ENCODE measurements at regions not wholly inside any gene's neighbourhood (a gene's known extent, or its start where the extent isn't known, plus 50 kb on each side); places are given as distances from the start of the nearest gene placed in this dataset.

DNA sequence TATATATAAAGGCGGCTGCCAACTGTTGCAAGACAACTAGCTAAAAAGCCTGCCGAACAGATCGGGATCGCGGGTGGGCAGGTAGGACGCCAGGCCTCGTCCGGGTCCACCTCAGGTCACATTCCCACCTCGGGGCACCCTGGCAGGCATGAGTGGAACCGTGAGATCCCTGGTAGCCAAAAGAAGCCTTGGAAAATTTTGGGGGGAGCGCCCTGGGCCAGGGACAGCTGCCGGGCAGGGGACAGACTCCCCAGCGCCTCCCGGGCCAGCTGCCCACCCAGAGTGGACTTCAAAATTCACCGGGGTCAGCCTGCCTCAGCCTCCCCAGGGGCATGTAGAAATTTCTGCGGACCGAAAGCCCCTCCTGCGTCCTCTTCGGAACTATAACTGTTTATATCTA, 760.9 kb downstream of the KCNJ18 start:
- DNase-seq: no peak

- no peak for DNase-seq
Observed at GRCh38 chr17:22454070-22454999, 762.0 kb downstream of the KCNJ18 start.

GRCh38 chr17:22459331-22459952, 767.1 kb downstream of the KCNJ18 start:
- no peak for DNase-seq

DNA sequence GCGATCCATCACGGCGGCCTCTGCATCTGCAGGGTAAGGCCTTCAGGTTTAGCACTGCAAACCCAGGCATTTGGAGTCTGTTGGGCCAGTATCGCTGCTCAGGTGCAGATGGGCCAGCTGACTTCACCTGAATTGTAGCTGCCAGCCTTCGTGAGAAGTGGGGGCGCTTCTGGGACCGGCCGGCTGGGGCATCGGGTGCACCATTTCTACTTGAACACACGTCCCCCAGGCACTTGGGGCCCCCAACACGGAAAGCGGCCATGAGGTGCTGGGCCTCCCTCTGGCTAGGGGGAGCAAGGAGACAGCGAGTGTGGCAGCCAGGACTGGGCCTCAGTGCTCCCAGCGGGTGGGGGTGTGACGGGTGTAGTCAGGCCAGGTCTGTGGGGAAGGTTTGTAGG, 767.6 kb downstream of the KCNJ18 start:
- no peak for DNase-seq

GRCh38 chr17:22460461-22461063, 768.2 kb downstream of the KCNJ18 start:
- DNase-seq: no peak

- DNase-seq: no peak
Observed at GRCh38 chr17:22461460-22462145, 769.3 kb downstream of the KCNJ18 start.

- DNase-seq: no peak
Observed at GRCh38 chr17:22462461-22462860, 770.1 kb downstream of the KCNJ18 start.

GRCh38 chr17:22463110-22463850, 771.0 kb downstream of the KCNJ18 start:
- peak; percentile 23 for DNase-seq

- no peak for DNase-seq
Observed at GRCh38 chr17:22464041-22464440, 771.7 kb downstream of the KCNJ18 start.

GRCh38 chr17:22467720-22468119, 775.4 kb downstream of the KCNJ18 start:
- DNase-seq: no peak

DNA sequence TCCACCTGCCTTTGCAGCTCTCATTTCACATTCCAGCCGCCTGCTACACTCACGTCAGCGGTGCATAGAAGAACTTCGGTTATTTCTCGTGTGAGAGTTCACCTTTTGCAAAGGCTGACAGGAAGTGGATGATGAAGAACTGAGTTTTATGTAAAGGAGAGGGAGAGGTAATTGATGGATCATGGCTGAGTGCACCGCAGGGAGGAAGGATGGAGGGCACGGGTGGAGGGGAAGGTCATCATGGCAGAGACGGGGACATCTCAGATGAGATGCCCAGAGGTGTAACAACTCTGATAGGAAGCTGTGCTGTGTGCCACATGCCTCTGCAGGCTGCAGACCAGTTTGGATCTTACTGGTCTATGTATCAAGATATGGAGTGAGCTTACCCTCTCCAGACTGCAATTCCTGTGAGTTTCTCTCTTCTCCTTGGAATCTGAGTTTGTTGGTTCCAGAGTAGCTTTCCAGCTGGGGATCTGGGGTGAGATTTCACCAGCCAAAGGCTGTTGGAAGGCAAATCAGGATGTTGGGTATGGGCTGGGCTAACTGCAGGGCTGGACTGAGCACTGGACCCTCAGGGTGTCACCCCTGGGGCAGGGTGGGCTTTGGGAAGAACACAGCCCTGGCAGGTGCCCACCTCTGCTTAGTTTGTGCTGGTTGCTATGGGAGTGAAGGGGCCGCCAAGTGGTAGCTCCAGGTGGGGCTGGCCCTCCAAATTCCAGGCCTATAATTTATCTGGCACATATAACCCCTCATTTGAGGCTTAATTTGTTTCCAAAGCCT, 777.0 kb downstream of the KCNJ18 start:
- no peak for DNase-seq

DNA sequence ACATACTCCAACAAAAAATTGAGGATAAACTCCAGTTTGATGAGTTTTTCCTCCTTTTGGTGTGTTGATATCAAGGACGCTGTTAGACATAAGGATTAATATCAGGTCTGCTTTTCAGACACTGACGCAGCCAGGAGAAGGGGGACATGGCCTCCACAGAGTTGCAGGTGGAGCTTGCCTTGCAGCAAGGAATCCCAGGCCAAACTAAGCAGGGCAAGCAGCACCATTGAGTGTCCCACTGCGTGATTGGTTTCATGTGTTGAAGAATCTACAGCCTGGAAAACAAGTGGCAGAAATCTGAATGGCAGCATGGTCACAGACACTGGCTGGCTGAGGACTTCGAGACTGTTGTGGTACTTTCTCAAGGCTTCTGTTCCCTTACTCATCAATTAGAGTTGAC, 777.6 kb downstream of the KCNJ18 start:
- DNase-seq: no peak

DNA sequence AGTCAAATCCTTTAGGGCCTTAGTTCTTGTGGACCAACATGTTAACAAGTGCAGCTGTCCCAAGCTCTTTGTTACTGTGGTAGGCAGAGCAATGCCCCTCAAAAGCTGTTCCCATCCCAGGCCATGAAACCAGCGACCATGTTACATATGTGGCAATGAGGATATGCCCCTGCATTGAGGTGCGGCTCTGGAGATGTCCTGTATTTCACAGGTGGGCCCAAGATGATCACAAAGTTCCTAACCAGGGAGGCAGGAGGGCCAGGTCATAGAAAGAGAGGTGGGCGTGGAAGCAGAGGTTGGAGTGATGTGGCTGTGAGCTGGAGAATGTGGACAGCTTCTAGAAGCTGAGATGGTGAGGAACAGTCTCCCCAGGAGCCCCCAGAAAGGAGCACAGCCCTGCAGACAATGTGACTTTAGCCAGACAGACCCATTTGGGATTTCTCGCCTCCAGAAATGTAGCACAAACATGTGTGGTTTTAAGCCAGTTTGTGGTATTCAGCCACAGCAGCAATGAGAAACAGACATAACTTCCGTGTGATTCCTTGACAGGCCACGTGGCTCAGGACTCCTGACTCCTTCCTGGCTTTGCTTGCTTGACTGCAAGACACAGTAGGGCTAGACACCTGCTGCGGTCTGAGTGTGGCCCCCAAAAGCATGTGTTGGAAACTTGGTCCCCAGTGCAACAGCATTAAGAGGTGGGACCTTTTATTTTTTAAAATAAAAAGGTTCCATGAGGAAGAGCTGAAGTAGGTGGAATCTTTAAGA, 778.3 kb downstream of the KCNJ18 start:
- DNase-seq: no peak

- no peak for DNase-seq
Observed at GRCh38 chr17:22484826-22485225, 792.5 kb downstream of the KCNJ18 start.

DNA sequence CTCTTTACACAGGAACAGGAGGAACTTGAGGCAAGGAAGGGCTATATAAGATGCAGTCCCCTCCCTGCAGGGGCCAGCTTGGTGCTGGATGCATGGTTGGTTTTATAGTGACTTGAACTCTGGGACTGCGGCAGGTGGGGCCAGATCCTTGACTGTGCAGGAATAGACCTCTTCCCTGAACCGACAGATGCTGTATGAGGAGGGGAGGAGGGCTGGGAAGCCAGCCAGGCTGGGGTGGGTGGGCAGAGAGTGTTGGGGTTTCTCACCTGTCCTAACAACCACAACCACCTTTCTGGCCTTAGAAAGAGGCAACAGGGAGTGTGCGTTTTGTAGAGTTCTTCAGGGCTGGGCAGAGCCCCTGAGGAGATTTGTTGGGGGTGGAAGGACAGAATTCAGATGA, 798.1 kb downstream of the KCNJ18 start:
- no peak for DNase-seq

DNA sequence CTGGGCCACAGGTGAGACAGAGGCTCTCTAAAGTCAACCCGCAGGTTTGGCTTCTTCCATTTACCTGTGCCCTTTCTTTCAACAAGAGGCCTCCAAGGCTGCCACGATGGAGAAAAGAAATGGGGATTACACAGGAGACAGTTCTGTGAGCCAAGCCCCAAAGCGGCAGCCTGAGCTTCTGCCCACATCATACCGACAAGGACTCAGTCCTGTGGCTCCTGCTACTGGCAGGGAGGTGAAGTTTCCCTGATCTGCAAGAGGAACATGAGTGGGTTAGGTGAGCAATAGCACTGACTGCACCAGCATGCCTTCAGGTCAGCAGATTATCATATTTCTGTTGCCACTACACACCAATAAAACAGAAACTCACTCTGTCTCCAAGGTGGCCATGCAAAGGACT, 800.0 kb downstream of the KCNJ18 start:
- DNase-seq: no peak

DNA sequence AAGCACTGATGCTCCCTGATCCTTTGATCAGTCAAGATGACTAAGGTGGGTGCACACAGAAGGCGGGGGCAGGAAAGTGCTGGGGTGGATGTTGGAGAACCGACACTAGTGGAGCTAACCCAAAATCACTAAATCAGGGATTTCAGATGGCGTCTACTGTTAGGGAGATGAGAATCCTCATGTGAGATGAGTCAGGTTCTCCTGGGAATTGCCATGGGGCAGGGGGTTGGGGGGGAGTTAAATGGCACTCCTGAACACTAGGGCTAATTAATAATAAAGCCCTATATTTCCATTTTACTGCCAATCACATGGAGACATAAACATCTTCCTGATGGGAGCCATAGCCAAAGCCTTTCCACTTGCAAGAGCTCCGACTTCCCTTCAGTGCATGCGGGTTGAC, 804.1 kb downstream of the KCNJ18 start:
- no peak for DNase-seq

DNA sequence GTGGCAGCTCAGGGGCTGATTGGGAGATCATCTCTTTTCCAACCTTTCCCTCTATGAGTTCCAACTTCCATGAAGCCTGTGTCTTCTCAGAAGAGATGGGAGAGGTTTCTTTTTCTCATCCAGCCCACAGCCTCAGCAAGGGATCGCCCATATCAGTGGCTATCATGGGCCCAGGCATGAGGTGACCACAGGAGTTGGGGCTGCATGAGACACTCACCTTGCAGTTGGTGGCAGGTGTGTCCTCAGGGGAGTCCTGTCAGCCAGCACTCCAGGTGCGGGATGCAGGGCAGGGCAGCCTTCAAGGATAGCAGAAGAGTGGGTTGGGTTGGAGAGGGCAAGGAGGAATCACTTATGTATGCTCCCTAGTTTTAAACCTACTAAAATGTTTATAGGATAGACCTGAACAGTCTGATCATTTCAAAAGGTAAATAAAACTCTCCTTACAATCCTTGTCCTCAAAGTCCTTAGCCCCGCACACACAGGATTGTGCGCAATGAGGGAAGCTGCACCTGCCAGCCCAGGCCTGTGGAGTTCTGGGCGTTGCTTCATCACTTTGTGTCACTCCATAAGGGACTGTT, 811.1 kb downstream of the KCNJ18 start:
- no peak for DNase-seq

DNA sequence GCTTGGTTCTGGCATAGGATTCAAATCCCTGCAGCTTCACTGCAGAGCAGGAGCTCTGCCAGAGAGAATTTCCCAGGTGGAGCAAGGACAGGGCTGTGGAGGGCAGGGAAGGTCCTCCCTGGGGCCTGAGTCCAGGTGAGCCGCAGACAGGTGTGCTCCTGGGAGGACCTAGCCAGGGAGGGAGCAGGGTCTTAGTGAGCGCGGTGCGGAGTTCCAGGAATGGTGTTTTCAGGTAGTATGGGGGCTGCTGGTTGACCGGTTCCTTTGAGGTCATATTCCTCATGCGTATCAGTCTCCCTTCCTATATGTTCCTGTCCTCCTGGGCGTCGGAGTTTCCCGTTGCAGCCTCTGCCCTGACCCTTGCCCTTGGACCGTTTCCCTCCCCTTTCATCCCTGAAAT, 813.3 kb downstream of the KCNJ18 start:
- DNase-seq: no peak

DNA sequence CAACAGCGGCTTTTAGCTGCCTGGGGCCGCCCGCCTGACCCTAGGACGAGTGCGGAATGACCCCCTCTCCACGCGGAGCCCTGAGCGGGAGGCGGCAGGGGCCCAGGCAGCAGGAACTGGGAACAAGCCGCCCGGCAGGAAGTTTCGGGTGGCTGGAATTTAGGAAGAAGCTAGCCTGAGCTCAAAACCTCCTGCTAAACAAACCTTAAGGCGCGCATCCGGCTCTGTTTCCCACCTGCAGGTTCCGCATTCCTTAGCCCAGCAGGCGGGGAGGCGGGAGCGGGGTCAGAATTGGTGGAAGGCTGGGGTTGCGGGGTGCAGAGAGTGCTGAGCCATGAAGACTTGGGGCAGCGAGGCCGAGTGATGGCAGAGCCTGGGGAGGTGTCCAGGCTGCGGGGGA, 813.9 kb downstream of the KCNJ18 start:
- no peak for DNase-seq

DNA sequence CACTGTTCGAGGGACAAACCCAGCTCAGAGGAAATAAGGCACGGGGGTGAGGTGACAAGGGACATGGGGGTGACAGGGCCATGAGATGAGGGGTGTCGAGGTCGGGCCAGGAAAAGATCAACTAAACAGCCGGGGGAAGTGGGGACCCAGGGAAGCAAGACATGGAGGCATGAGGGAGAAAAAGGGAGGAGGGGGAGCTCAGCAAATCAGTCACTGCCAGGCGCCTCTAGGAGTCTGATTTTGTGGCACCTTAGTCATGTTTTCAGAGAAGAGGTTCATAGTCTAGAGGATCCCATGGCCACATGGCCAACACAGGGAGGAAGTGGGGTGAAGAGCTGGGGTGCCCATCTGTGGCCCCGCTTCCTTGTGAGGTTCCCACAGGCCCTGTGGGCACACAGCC, 814.5 kb downstream of the KCNJ18 start:
- no peak for DNase-seq
